ENCODE measurements at regions not wholly inside any gene's neighbourhood (a gene's known extent, or its start where the extent isn't known, plus 50 kb on each side); places are given as distances from the start of the nearest gene placed in this dataset.

DNA sequence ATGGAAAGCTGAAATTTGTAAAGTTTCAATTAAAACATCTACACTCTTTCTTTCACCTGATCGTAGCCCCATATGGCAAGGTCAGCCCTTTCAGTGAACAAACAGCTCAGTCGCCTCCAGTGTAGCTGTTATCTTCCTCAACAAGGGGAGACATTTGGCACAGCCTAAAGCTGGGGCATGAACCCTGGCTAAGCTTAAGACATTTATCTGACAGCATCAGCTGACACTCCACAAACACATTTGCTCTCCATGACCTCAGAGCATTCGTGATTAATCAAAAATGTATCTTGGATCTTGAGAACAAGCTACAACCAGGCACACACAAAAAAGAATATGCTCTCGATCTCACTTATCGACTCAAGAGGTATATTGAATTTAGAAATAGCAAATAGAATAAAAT is 67.3 kb downstream of the POU5F2 start:
- Histone ChIP-seq H3K36me3 (ENCODE audit: control insufficient read depth in 2 of 3, insufficient read depth in 3 of 3, low read length in 3 of 3) (no peaks in the 10 kb centered on the region), H3K9me3 (ENCODE audit: control insufficient read depth in 2 of 3, low read length in 3 of 3) (no peaks in the 10 kb centered on the region), H3K27me3 (ENCODE audit: control insufficient read depth in 2 of 2, insufficient read depth in 2 of 2, low read length in 2 of 2) (no peaks in the 10 kb centered on the region), H3K4me1 (ENCODE audit: control insufficient read depth in 2 of 2, insufficient read depth in 2 of 2, low read length in 2 of 2) (no peaks in the 10 kb centered on the region), H3K27ac (ENCODE audit: low read depth, low read length) (no peak overlapping the region), H3K4me3 (ENCODE audit: low read length) (no peak overlapping the region)
- intact Hi-C loops (cut with micrococcal nuclease) = no loop called here
- ATAC-seq = no peak
- Mint-ChIP-seq H3K9me3 (no peaks in the 10 kb centered on the region), H3K4me3 (no peak overlapping the region), H3K36me3 (peaks cover 0 to 37% (median 5%) of the 10 kb centered on the region in 5 donors), H3K27ac (no peak overlapping the region), H3K4me1 (peaks cover 0 to 3% (median 0%) of the 10 kb centered on the region in 7 donors), H3K27me3 (no peaks in the 10 kb centered on the region)
- POLR2A ChIA-PET = no interaction called here
- CTCF ChIA-PET = no interaction called here
- DNase-seq = no peak

DNA sequence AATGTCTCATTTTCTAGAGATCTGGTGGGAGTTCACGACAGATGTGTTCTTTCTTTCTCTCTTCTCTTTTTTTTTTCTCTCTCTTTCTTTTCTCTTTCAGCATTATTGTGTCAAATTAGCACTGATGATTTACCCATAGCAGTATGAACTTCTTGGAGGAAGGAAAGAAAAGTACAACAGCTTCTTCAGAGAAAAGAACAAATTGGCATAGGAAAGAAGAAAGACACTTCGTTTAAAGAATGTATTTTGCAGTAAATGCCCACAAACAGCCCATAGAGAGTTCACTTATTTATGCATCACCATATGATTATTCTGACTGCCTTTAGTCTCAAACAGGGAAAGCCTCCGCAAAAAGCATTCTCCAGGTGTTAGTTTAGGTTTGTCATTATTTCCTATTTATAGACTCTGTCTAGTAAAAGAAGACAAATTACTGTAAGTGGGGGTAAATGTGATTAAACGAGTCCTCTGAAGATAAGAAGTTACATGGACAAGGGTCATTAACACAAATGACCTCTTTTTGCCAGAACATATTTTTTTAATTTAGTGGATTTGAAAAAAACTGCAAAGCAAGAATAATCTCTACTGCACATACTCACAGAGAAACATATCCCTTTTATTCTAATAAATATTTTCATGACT is 68.0 kb downstream of the POU5F2 start:
- intact Hi-C loops (cut with micrococcal nuclease) = no loop called here
- Histone ChIP-seq H3K27ac (ENCODE audit: low read depth, low read length) (no peak overlapping the region), H3K36me3 (ENCODE audit: control insufficient read depth in 2 of 3, insufficient read depth in 3 of 3, low read length in 3 of 3) (no peaks in the 10 kb centered on the region), H3K27me3 (ENCODE audit: control insufficient read depth in 2 of 2, insufficient read depth in 2 of 2, low read length in 2 of 2) (no peaks in the 10 kb centered on the region), H3K9me3 (ENCODE audit: control insufficient read depth in 2 of 3, low read length in 3 of 3) (no peaks in the 10 kb centered on the region), H3K4me1 (ENCODE audit: control insufficient read depth in 2 of 2, insufficient read depth in 2 of 2, low read length in 2 of 2) (no peaks in the 10 kb centered on the region), H3K4me3 (ENCODE audit: low read length) (no peak overlapping the region)
- Mint-ChIP-seq H3K27me3 (no peaks in the 10 kb centered on the region), H3K9me3 (no peaks in the 10 kb centered on the region), H3K4me3 (no peak overlapping the region), H3K36me3 (peaks cover 0 to 44% (median 7%) of the 10 kb centered on the region in 5 donors), H3K4me1 (peaks cover 0 to 3% (median 0%) of the 10 kb centered on the region in 7 donors), H3K27ac (no peak overlapping the region)
- ChIA-PET CTCF (no interaction called here), POLR2A (no interaction called here)
- DNase-seq (no peak), ATAC-seq (no peak)

DNA sequence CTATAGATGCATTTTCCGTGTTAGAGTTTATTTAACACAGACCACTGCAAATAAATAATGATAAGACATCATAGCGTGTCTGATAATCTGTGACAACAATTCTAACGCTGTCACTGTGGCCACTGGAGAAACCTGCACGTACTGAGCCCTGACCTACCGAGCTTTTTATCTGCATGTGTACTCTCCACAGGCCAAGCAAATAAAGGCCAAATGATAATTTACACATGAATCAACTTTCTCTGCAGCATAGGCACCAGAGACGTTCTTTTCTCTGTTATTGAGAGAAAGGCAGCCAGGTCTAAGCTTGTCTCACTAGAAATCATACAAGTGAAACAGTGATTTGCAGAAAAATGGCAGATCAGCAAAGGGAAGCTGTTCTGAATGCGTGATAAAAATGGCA is 75.8 kb downstream of the POU5F2 start:
- Mint-ChIP-seq H3K4me1 (peaks cover 0 to 1% (median 0%) of the 10 kb centered on the region in 7 donors), H3K4me3 (no peak overlapping the region), H3K27ac (no peak overlapping the region), H3K9me3 (peaks cover 0 to 1% (median 0%) of the 10 kb centered on the region in 11 donors), H3K36me3 (peaks cover 0 to 41% (median 22%) of the 10 kb centered on the region in 5 donors), H3K27me3 (no peaks in the 10 kb centered on the region)
- ATAC-seq (no peak), DNase-seq (no peak)
- Histone ChIP-seq H3K4me3 (ENCODE audit: low read length) (no peak overlapping the region), H3K27me3 (ENCODE audit: control insufficient read depth in 2 of 2, insufficient read depth in 2 of 2, low read length in 2 of 2) (no peaks in the 10 kb centered on the region), H3K4me1 (ENCODE audit: control insufficient read depth in 2 of 2, insufficient read depth in 2 of 2, low read length in 2 of 2) (no peaks in the 10 kb centered on the region), H3K9me3 (ENCODE audit: control insufficient read depth in 2 of 3, low read length in 3 of 3) (no peaks in the 10 kb centered on the region), H3K36me3 (ENCODE audit: control insufficient read depth in 2 of 3, insufficient read depth in 3 of 3, low read length in 3 of 3) (no peaks in the 10 kb centered on the region), H3K27ac (ENCODE audit: low read depth, low read length) (no peak overlapping the region)
- CTCF ChIA-PET = no interaction called here
- POLR2A ChIA-PET = no interaction called here
- intact Hi-C loops (cut with micrococcal nuclease) = no loop called here

DNA sequence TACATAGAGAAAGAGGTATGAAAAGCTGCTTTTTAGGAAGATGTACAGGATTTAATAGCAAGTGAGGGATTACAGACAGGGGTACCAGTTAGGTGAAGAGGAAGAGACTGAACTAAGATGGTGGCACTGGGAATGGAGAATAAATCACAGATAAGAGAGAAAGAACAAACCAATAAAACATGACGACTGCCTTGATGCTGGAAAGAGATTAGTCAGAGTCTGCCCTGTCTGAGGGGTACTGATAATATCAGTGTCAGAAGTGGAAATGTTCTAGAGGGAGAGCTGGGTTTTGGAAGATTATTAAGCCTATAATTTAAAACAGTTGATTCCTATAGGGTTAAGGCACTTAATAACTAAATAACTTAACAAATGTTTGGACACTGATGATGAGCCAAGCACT is 77.7 kb downstream of the NR2F1 start:
- ATAC-seq = no peak
- intact Hi-C loops (cut with micrococcal nuclease) = no loop called here
- peaks cover 0 to 1% (median 0%) of the 10 kb centered on the region in 11 donors for H3K9me3 Mint-ChIP-seq
- no peak overlapping the region for H3K4me3 Mint-ChIP-seq
- Histone ChIP-seq H3K27me3 (ENCODE audit: control insufficient read depth in 2 of 2, insufficient read depth in 2 of 2, low read length in 2 of 2) (no peaks in the 10 kb centered on the region), H3K4me1 (ENCODE audit: control insufficient read depth in 2 of 2, insufficient read depth in 2 of 2, low read length in 2 of 2) (no peaks in the 10 kb centered on the region), H3K9me3 (ENCODE audit: control insufficient read depth in 2 of 3, low read length in 3 of 3) (no peaks in the 10 kb centered on the region), H3K4me3 (ENCODE audit: low read length) (no peak overlapping the region), H3K27ac (ENCODE audit: low read depth, low read length) (no peak overlapping the region), H3K36me3 (ENCODE audit: control insufficient read depth in 2 of 3, insufficient read depth in 3 of 3, low read length in 3 of 3) (no peaks in the 10 kb centered on the region)
- no peak overlapping the region for H3K27ac Mint-ChIP-seq
- ChIA-PET POLR2A (no interaction called here), CTCF (no interaction called here)
- H3K4me1 Mint-ChIP-seq = peaks cover 0 to 1% (median 0%) of the 10 kb centered on the region in 7 donors
- no peak for DNase-seq
- H3K36me3 Mint-ChIP-seq = peaks cover 0 to 36% (median 14%) of the 10 kb centered on the region in 5 donors
- no peaks in the 10 kb centered on the region for H3K27me3 Mint-ChIP-seq

DNA sequence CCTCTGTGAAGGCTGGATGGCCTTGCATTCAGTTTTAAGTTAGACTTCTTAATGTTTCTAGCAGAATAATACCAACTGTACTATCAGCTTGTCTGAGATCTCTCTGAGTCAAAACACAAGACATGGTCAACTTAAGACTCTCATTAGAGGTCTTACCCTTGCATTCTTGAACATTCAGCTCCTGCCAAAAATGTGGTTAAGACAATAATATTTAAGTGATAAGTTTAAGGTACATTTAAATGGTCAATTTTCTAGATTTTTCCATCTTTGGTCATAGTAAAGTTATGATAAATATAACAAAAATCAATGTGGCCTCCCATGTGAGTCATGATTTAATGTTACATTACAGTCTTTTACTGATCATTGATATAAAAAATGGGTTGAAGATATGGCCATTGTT is 75.0 kb downstream of the NR2F1 start:
- H3K27me3 Mint-ChIP-seq = no peaks in the 10 kb centered on the region
- POLR2A ChIA-PET = no interaction called here
- Histone ChIP-seq H3K27ac (ENCODE audit: low read depth, low read length) (no peak overlapping the region), H3K36me3 (ENCODE audit: control insufficient read depth in 2 of 3, insufficient read depth in 3 of 3, low read length in 3 of 3) (no peaks in the 10 kb centered on the region), H3K27me3 (ENCODE audit: control insufficient read depth in 2 of 2, insufficient read depth in 2 of 2, low read length in 2 of 2) (no peaks in the 10 kb centered on the region), H3K4me3 (ENCODE audit: low read length) (no peak overlapping the region), H3K4me1 (ENCODE audit: control insufficient read depth in 2 of 2, insufficient read depth in 2 of 2, low read length in 2 of 2) (no peaks in the 10 kb centered on the region), H3K9me3 (ENCODE audit: control insufficient read depth in 2 of 3, low read length in 3 of 3) (no peaks in the 10 kb centered on the region)
- peaks cover 0 to 40% (median 2%) of the 10 kb centered on the region in 5 donors for H3K36me3 Mint-ChIP-seq
- peaks cover 0 to 1% (median 0%) of the 10 kb centered on the region in 11 donors for H3K9me3 Mint-ChIP-seq
- DNase-seq = no peak
- H3K4me1 Mint-ChIP-seq = no peaks in the 10 kb centered on the region
- H3K4me3 Mint-ChIP-seq = no peak overlapping the region
- no peak overlapping the region for H3K27ac Mint-ChIP-seq
- intact Hi-C loops (cut with micrococcal nuclease) = no loop called here
- no peak for ATAC-seq
- CTCF ChIA-PET = no interaction called here

DNA sequence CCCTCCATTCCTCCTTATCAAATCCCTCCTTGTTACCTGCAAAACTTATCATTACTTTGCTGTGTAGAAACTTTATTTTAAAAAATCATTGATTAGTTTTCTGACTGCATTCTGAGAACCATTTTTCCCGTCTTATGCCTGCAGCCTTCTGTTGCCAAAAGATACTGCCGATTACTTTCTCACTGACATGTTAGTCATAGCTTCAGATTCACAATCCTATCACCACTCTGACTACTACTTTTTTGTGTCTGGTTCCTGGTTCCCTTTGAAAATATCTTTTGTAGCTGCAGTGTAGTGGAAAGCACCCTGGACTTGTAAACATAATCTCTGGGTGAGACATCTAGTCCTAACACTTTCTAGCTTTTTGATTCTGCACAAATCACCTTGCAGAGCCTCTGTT is 71.7 kb downstream of the NR2F1 start:
- Histone ChIP-seq H3K4me3 (ENCODE audit: low read length) (no peak overlapping the region), H3K4me1 (ENCODE audit: control insufficient read depth in 2 of 2, insufficient read depth in 2 of 2, low read length in 2 of 2) (no peaks in the 10 kb centered on the region), H3K27me3 (ENCODE audit: control insufficient read depth in 2 of 2, insufficient read depth in 2 of 2, low read length in 2 of 2) (no peaks in the 10 kb centered on the region), H3K9me3 (ENCODE audit: control insufficient read depth in 2 of 3, low read length in 3 of 3) (no peaks in the 10 kb centered on the region), H3K36me3 (ENCODE audit: control insufficient read depth in 2 of 3, insufficient read depth in 3 of 3, low read length in 3 of 3) (no peaks in the 10 kb centered on the region), H3K27ac (ENCODE audit: low read depth, low read length) (no peak overlapping the region)
- Mint-ChIP-seq H3K4me1 (peaks cover 0 to 4% (median 3%) of the 10 kb centered on the region in 7 donors), H3K27ac (no peak overlapping the region), H3K9me3 (no peaks in the 10 kb centered on the region), H3K4me3 (no peak overlapping the region), H3K36me3 (peaks cover 0 to 25% (median 12%) of the 10 kb centered on the region in 5 donors), H3K27me3 (no peaks in the 10 kb centered on the region)
- DNase-seq (no peak), ATAC-seq (no peak)
- CTCF ChIA-PET = interaction anchor here (0.6 kb wide), 1 partner anchor 9 kb away, joined by 4 read pairs; no protein-coding TSS in a partner anchor
- intact Hi-C loops (cut with micrococcal nuclease) = no loop called here
- POLR2A ChIA-PET = no interaction called here

DNA sequence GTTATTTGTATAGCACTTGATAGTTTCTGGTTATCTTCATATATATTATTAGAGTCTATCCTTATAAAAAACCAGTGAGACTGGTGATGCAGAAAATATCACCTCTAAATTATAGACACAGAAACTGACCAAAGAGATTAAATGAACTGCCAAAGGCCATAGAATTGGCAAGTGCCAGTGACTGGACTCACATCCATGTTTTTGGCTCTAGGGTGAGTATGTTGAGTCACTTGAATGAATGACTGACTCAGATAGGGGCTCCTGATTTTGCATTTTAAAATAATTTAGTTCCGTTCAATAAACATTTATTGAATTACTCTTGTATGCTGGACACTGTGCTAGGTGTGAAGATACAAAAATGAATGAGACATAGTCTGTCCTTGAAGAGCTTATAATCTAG is 70.7 kb downstream of the NR2F1 start:
- no peaks in the 10 kb centered on the region for H3K36me3 ChIP-seq (ENCODE audit: control insufficient read depth in 2 of 3, insufficient read depth in 3 of 3, low read length in 3 of 3)
- H3K27ac ChIP-seq (ENCODE audit: low read depth, low read length) = no peak overlapping the region
- Mint-ChIP-seq H3K4me1 (peaks cover 0 to 4% (median 3%) of the 10 kb centered on the region in 7 donors), H3K27ac (no peak overlapping the region), H3K36me3 (peaks cover 0 to 25% (median 12%) of the 10 kb centered on the region in 5 donors), H3K9me3 (no peaks in the 10 kb centered on the region), H3K27me3 (no peaks in the 10 kb centered on the region), H3K4me3 (no peak overlapping the region)
- ChIA-PET CTCF (no interaction called here), POLR2A (no interaction called here)
- intact Hi-C loops (cut with micrococcal nuclease) = no loop called here
- no peak for ATAC-seq
- no peak for DNase-seq
- H3K4me1 ChIP-seq (ENCODE audit: control insufficient read depth in 2 of 2, insufficient read depth in 2 of 2, low read length in 2 of 2) = no peaks in the 10 kb centered on the region
- no peaks in the 10 kb centered on the region for H3K27me3 ChIP-seq (ENCODE audit: control insufficient read depth in 2 of 2, insufficient read depth in 2 of 2, low read length in 2 of 2)
- no peaks in the 10 kb centered on the region for H3K9me3 ChIP-seq (ENCODE audit: control insufficient read depth in 2 of 3, low read length in 3 of 3)
- no peak overlapping the region for H3K4me3 ChIP-seq (ENCODE audit: low read length)

Measured in naive thymus-derived CD4-positive, alpha-beta T cell (primary cell).